Calu3 (cell line): ENCODE measurements at regions not wholly inside any gene's neighbourhood (a gene's known extent, or its start where the extent isn't known, plus 50 kb on each side); places are given as distances from the start of the nearest gene placed in this dataset.

ENCODE experiments used
- BruUV-seq: library from RNA; stranded (reverse); fragments of 400-500 nt; replicated peaks from 2 replicates; lab custom pipeline; 2021; lab: Mats Ljungman, UMichigan
- CTCF ChIA-PET: fragments of 300-600 bp; sonication (Branson Sonifier 250); formaldehyde crosslinking; loops from one replicate; lab custom pipeline; 2022; ENCODE audit warnings: antibody characterized with exemption; lab: Charles Lee
- DNase-seq: peaks from one replicate; pipeline ENCODE4 v3.0.0; 2022
- H3K27ac Mint-ChIP-seq: one replicate; pipeline ENCODE4 v1.8.0; 2022; ENCODE audit warnings: mixed read lengths; ENCODE audit not compliant: unreplicated experiment
- H3K27me3 Mint-ChIP-seq: one replicate; pipeline ENCODE4 v1.8.0; 2022; ENCODE audit warnings: mixed read lengths; ENCODE audit not compliant: unreplicated experiment
- H3K36me3 Mint-ChIP-seq: one replicate; pipeline ENCODE4 v1.8.0; 2022; ENCODE audit warnings: mild to moderate bottlenecking, moderate library complexity, mixed read lengths; ENCODE audit not compliant: insufficient read depth, unreplicated experiment
- H3K4me1 Mint-ChIP-seq: one replicate; pipeline ENCODE4 v1.8.0; 2022; ENCODE audit warnings: mild to moderate bottlenecking, low read depth, mixed read lengths; ENCODE audit not compliant: unreplicated experiment
- H3K4me3 Mint-ChIP-seq: one replicate; pipeline ENCODE4 v1.8.0; 2022; ENCODE audit warnings: mild to moderate bottlenecking, low read depth, moderate library complexity, mixed read lengths; ENCODE audit not compliant: unreplicated experiment
- H3K9me3 Mint-ChIP-seq: one replicate; pipeline ENCODE4 v1.8.0; 2022; ENCODE audit warnings: low read depth, mixed read lengths; ENCODE audit not compliant: unreplicated experiment
- CTCF ChIP-seq: fragments of 200-600 bp; IDR thresholded peaks from one replicate; pipeline ENCODE4 v1.8.0; 2022; ENCODE audit warnings: antibody characterized with exemption; ENCODE audit not compliant: unreplicated experiment
- intact Hi-C: fragments of 100-400 bp; cut with micrococcal nuclease; formaldehyde crosslinking; loops from one replicate; pipeline ENCODE4 v1.10.0; 2022; ENCODE audit not compliant: unreplicated experiment

- no peak overlapping the region for H3K4me3 Mint-ChIP-seq
- H3K36me3 Mint-ChIP-seq, result no peaks in the 10 kb centered on the region
- BruUV-seq, result no TSS peak
- intact Hi-C loops, result no loop called here
- no peak overlapping the region for H3K27ac Mint-ChIP-seq
- H3K4me1 Mint-ChIP-seq, result peaks cover 14% of the 10 kb centered on the region
- DNase-seq, result no peak
- no peaks in the 10 kb centered on the region for H3K27me3 Mint-ChIP-seq
- TF ChIP-seq CTCF, result no peak
- CTCF ChIA-PET, result interaction anchor here (0.6 kb wide), 1 partner anchor 174 kb away, joined by 12 read pairs; no protein-coding TSS in a partner anchor
- peaks cover 3% of the 10 kb centered on the region for H3K9me3 Mint-ChIP-seq
These were observed 157.6 kb downstream of the MYLK4 start for GRCh38 chr6:2593167-2593566.

- no TSS peak for BruUV-seq
These were observed 161.5 kb downstream of the MYLK4 start for GRCh38 chr6:2589171-2589661.

GRCh38 chr6:2583459-2583858 lies 167.3 kb downstream of the MYLK4 start:
- intact Hi-C loops, result no loop called here
- Mint-ChIP-seq H3K36me3 (peaks cover 5% of the 10 kb centered on the region), H3K27me3 (no peaks in the 10 kb centered on the region), H3K27ac (no peak overlapping the region), H3K9me3 (peaks cover 5% of the 10 kb centered on the region), H3K4me1 (peaks cover 25% of the 10 kb centered on the region), H3K4me3 (no peak overlapping the region)
- CTCF ChIA-PET, result no interaction called here
- TF ChIP-seq CTCF, result no peak
- DNase-seq, result no peak
- BruUV-seq, result no TSS peak

More at GRCh38 chr6:2589171-2589661, 161.5 kb downstream of the MYLK4 start:
- intact Hi-C loops, result no loop called here
- Mint-ChIP-seq H3K4me1 (peaks cover 14% of the 10 kb centered on the region), H3K27me3 (no peaks in the 10 kb centered on the region), H3K36me3 (no peaks in the 10 kb centered on the region), H3K9me3 (peaks cover 9% of the 10 kb centered on the region), H3K27ac (peak overlapping the region; percentile 12), H3K4me3 (no peak overlapping the region)
- DNase-seq, result peak; percentile 63
- no peak for TF ChIP-seq CTCF
- CTCF ChIA-PET, result interaction anchor here (0.6 to 1.3 kb wide), 4 partner anchors 26 to 673 kb away, joined by 3 to 5 read pairs (median 4); no protein-coding TSS in a partner anchor

GRCh38 chr6:2582268-2582667 lies 168.5 kb downstream of the MYLK4 start:
- peaks cover 5% of the 10 kb centered on the region for H3K36me3 Mint-ChIP-seq
- H3K27ac Mint-ChIP-seq, result no peak overlapping the region
- no peaks in the 10 kb centered on the region for H3K27me3 Mint-ChIP-seq
- no peak for DNase-seq
- intact Hi-C loops, result no loop called here
- H3K4me1 Mint-ChIP-seq, result peaks cover 35% of the 10 kb centered on the region
- BruUV-seq, result no TSS peak
- H3K4me3 Mint-ChIP-seq, result no peak overlapping the region
- no peak for TF ChIP-seq CTCF
- H3K9me3 Mint-ChIP-seq, result peaks cover 5% of the 10 kb centered on the region
- CTCF ChIA-PET, result no interaction called here
